ENCODE measurements at regions not wholly inside any gene's neighbourhood (a gene's known extent, or its start where the extent isn't known, plus 50 kb on each side); places are given as distances from the start of the nearest gene placed in this dataset.
A peak's percentile ranks its signal among the peaks of the same experiment; 100 is the strongest.

GRCh38 chr6:132065556-132065955 is 114.4 kb upstream of the CCN2 start:
- DNase-seq (ENCODE audit: low read depth, low spot score) = no peak

GRCh38 chr6:132063738-132064137 is 112.6 kb upstream of the CCN2 start:
- ChIA-PET CTCF (interaction anchor here (0.9 kb wide), 1 partner anchor 21 kb away, joined by 3 read pairs; no protein-coding TSS in a partner anchor), POLR2A (interaction anchor here (3.8 kb wide), 1 partner anchor 114 kb away, joined by 43 read pairs; the partner anchor contains the start of gene CCN2)
- TF ChIP-seq CTCF (IDR thresholded peaks at IDR 0.05; ENCODE audit: insufficient read depth, low read length, missing control alignments) = no peak
- DNase-seq (ENCODE audit: low read depth, low spot score) = no peak
- no peak overlapping the region for H3K4me3 ChIP-seq (ENCODE audit: low read depth, low read length)

More at GRCh38 chr6:132065556-132065955, 114.4 kb upstream of the CCN2 start:
- TF ChIP-seq CTCF (IDR thresholded peaks at IDR 0.05; ENCODE audit: insufficient read depth, low read length, missing control alignments) = no peak
- POLR2A ChIA-PET = interaction anchor here (0.5 kb wide), 1 partner anchor 119 kb away, joined by 3 read pairs; no protein-coding TSS in a partner anchor
- CTCF ChIA-PET = interaction anchor here (1.2 kb wide), 1 partner anchor 18 kb away, joined by 3 read pairs; no protein-coding TSS in a partner anchor
- H3K4me3 ChIP-seq (ENCODE audit: low read depth, low read length) = no peak overlapping the region

- ChIA-PET POLR2A (interaction anchor here (1.0 to 3.8 kb wide), 2 partner anchors 113 to 116 kb away, joined by 3 to 43 read pairs; partner anchors contain the start of gene CCN2), CTCF (interaction anchor here (0.9 kb wide), 1 partner anchor 22 kb away, joined by 3 read pairs; no protein-coding TSS in a partner anchor)
- TF ChIP-seq CTCF (IDR thresholded peaks at IDR 0.05; ENCODE audit: insufficient read depth, low read length, missing control alignments) = no peak
- H3K4me3 ChIP-seq (ENCODE audit: low read depth, low read length) = no peak overlapping the region
- DNase-seq (ENCODE audit: low read depth, low spot score) = peak; percentile 87
Observed at GRCh38 chr6:132063204-132063603, 112.0 kb upstream of the CCN2 start.

GRCh38 chr6:132062626-132063025 is 111.5 kb upstream of the CCN2 start:
- no peak for DNase-seq (ENCODE audit: low read depth, low spot score)
- ChIA-PET CTCF (interaction anchor here (0.9 kb wide), 1 partner anchor 22 kb away, joined by 3 read pairs; no protein-coding TSS in a partner anchor), POLR2A (interaction anchor here (1.0 to 3.8 kb wide), 2 partner anchors 112 to 115 kb away, joined by 3 to 43 read pairs; partner anchors contain the start of gene CCN2)
- H3K4me3 ChIP-seq (ENCODE audit: low read depth, low read length) = no peak overlapping the region
- no peak for TF ChIP-seq CTCF (IDR thresholded peaks at IDR 0.05; ENCODE audit: insufficient read depth, low read length, missing control alignments)

- no peak for TF ChIP-seq CTCF (IDR thresholded peaks at IDR 0.05; ENCODE audit: insufficient read depth, low read length, missing control alignments)
- DNase-seq (ENCODE audit: low read depth, low spot score) = no peak
- ChIA-PET CTCF (interaction anchor here (0.6 to 1.7 kb wide), 7 partner anchors 10 to 156 kb away, joined by 3 to 4 read pairs (median 3); no protein-coding TSS in a partner anchor), POLR2A (interaction anchor here (3.8 kb wide), 1 partner anchor 111 kb away, joined by 43 read pairs; the partner anchor contains the start of gene CCN2)
- H3K4me3 ChIP-seq (ENCODE audit: low read depth, low read length) = no peak overlapping the region
Observed at GRCh38 chr6:132061381-132061780, 110.2 kb upstream of the CCN2 start.

GRCh38 chr6:132060591-132060990 is 109.4 kb upstream of the CCN2 start:
- DNase-seq (ENCODE audit: low read depth, low spot score) = peak; percentile 80
- CTCF ChIA-PET = interaction anchor here (0.6 to 1.7 kb wide), 5 partner anchors 11 to 136 kb away, joined by 3 to 4 read pairs (median 3); no protein-coding TSS in a partner anchor
- POLR2A ChIA-PET = interaction anchor here (3.8 kb wide), 1 partner anchor 110 kb away, joined by 43 read pairs; the partner anchor contains the start of gene CCN2

More at GRCh38 chr6:132060591-132060990, 109.4 kb upstream of the CCN2 start:
- H3K4me3 ChIP-seq (ENCODE audit: low read depth, low read length) = no peak overlapping the region
- no peak for TF ChIP-seq CTCF (IDR thresholded peaks at IDR 0.05; ENCODE audit: insufficient read depth, low read length, missing control alignments)

All from AG04449 (cell line).